ENCODE measurements at regions not wholly inside any gene's neighbourhood (a gene's known extent, or its start where the extent isn't known, plus 50 kb on each side); places are given as distances from the start of the nearest gene placed in this dataset.
"Not testable (repeated sequence)": the region's sequence is repeated elsewhere in the genome, so short reads cannot be mapped to it uniquely, and the experiment has no call there.

DNA sequence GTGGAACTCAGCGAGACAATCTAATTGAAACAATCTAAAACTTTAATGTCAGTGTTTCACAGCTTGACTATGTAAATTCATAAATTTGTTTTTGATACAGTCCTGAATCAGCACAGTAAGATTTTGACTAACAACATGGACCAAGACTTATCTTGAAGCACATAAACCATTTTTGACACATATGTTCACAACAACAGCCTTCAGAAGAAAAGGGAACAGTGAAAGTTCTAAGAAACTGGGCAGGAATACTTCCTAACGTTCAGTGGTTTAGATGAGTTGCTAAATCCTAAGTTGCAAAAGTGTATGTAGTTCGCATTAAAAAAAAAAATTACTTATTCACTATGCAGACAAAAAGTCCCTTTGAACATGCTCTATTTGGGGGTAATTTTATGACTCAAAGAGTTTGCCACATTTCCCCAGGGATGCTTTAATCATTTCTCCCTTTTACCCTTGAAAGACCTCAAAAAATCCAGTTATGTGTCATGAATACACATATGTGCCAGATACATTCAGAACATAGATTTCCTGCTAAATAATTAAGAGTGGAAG, 120.2 kb downstream of the MRPL39 start:
- no peak for DNase-seq (ENCODE audit: low read depth)

DNA sequence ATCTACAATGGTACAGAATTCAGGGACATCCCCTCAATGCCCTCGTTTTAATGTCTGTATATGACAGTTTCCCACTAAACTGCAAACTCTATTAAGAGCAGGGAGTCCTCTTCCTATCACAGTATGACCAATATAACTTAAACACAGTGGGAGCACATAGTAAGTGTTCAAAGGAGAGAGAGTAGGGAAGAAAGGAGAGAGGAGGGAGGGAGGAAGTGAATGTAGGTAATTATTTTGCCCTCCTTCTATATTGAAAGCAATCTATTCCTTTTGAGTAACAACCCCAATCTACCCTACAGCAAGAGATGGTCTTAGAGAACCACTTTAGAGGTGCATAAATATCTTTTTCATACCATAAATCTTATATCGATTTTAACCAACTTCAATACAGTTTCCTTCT, 121.4 kb downstream of the MRPL39 start:
- DNase-seq (ENCODE audit: low read depth) = no peak

DNA sequence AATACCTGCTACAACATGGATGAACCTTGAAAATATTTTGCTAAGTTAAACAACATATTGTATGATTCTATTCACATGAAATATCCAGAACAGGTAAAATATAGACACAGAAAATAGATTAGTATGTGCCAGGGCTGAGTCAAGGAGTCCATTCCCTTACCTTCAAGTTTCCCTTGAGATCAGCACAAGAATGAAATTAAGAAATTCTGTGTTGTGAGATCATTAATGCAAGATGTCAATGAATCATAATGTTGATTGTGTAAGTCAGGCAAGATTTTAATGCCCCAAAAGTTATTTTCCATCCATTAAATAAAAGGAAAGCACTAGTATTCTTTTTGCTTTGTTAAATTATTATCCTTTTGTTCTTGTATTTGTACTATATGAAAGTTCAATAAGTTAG, 139.4 kb downstream of the MRPL39 start:
- no peak for DNase-seq (ENCODE audit: low read depth)

DNA sequence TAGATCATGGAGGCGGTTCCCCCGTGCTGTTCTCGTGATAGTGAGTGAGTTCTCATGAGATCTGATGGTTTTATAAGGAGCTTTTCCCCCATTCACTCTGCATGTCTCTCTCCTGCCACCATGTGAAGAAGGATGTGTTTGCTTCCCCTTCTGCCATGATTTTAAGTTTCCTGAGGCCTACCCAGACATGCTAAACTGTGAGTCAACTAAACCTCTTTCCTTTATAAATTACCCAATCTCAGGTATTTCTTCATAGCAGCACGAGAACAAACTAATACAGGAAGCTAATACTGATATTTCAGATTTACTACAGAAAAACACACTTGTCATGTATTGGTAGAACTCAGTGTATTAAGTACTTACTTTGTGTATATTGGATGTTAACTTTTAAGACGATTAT, 140.2 kb downstream of the MRPL39 start:
- not testable (repeated sequence) for DNase-seq (ENCODE audit: low read depth)

DNA sequence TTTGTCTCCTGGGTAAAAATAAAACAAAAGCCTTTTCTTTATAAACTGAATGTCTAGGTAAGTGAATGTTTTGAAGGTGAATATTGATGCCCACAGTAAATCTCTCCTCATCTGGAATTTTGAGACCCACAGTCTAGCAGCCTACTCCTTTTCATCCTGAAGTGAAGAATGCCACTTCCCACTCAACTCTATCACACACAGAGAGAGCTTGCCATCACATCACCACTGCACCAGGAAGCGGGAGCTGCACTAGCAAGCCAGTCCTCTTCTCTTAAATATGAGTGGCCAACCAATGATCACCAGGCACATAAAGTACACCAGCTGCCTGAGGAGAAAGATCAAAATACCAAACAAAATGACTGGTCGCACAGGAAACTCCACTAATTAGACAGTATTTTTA, 140.8 kb downstream of the MRPL39 start:
- DNase-seq (ENCODE audit: low read depth) = no peak

DNA sequence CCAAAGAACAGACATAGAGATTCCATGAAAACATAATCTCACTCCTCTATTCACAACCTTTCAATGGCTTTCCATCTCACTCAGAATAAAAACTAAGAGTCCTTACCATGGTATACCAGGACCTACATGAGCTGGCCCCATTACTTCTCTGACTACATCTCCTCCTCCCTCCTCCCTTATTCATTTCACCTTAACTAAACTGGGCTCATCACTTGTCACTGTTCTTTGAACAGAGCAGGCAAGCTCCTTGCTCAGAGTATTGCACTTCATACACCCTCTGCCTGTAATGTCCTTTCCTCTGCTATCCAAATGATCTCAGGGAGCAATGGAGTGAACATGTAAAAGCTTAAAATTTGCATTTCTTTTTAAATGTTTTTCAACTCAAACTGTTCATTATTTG, 142.0 kb downstream of the MRPL39 start:
- no peak for DNase-seq (ENCODE audit: low read depth)

DNA sequence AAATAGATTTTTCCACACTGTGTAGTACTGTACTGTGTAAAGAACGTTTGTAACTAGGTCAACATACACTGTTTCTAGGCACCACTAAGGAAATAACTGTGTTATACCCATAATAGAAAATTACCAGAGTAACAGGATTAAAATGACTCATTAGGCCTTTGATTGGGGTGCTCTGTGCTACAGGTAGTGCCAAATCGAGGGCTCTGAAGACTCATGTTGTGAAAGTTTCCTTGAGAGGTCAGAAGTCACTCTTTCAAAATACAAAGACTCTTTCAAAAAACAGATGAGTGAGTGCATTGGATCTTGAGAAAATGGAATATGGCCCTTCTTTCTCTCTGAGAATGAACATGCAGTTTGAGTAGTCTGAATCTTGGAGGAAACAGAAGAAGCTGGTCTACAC, 143.0 kb downstream of the MRPL39 start:
- DNase-seq (ENCODE audit: low read depth) = no peak

DNA sequence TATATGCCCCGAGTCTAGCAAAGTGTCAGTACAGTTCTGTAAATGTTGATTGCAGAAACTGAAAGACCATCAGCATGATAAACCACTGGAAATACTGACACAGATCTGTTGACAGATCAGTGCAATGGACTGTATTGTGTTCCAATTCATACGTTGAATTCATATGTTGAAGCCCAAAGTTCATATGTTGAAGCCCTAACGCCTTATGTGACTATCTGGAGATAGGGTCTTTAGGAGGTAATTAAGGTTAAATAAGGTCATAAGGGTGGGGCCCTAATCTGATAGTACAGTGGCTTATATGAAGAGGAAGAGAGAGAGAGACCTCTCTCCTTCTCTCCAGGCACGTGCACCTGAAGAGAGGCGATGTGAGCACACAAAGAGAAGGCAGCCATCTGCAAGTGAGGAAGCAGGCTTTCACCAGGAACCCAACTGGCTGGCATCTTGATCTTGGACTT, 144.7 kb downstream of the MRPL39 start:
- DNase-seq (ENCODE audit: low read depth) = no peak

DNA sequence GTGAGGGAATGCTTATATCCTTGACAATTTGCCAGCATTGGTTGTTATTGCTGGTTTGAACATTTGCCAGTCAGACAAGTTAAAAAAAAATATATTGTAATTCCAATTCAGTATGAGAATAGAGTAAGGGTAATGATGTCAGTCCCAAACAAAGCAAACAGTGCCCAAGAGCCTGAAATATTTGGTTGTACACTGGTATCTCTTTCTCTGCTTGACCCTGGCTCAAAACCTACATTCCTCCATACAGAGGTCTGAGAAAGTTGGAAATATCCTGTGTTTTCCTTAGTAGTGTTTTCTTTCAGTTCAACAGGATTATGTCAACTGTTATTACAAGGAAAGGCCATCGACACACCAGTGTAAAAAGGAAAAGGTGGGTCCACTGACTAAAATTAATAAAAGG, 145.6 kb downstream of the MRPL39 start:
- no peak for DNase-seq (ENCODE audit: low read depth)

DNA sequence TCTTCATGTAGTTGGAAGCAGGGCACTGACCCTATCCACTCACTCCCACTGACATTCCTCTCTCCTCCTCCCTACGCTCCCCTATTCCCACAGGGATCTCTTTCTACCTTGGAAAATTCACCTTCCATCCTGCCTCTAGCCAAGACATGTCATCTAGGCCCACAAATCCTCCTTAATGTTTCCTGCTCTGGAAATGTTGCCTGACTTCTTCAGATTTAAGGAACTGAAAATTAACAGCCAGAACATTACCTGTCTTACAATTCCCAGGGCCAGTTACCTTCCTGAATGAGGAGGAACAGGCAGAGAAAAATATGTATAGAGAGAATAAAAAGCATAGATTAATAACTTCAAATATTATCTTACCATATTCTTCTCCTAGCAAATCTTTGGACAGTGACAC, 147.3 kb downstream of the MRPL39 start:
- no peak for DNase-seq (ENCODE audit: low read depth)

DNA sequence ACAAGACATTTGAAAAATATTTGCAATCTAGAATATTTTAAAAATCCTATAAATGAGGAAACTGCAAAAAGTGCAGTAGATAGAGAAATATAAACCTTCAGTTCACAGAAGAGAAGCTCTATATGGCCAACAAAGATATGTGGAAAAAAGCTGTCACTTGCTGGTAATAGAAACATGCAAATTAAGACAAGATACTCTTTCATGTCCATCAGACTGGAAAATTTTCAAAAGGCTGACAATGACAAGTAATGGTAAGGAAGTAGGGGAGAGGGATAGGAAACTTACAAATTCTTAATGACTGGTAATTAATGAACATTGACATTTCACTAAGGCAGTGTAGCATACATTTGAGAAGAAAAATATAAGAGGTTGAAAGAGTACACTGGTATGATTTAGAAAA, 147.9 kb downstream of the MRPL39 start:
- DNase-seq (ENCODE audit: low read depth) = no peak

DNA sequence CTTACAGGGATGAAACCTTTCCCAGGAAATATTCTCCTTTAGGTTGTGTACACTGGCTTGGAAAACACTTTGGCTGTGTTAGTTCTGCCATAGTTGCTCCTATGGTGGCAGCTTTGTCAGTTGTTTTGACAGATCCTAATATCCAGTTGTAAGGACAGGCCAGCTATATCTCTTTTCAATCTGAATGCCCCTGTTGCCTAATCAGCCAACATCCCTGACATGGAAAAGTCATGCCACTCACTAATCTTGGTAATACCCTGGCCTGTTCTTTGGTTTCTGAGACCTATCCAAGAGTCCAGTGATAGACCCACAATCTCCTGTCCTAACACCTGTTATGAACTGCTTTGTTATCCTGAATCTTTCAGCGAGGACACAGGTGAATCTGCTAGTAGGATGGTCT, 148.8 kb downstream of the MRPL39 start:
- DNase-seq (ENCODE audit: low read depth) = no peak

DNA sequence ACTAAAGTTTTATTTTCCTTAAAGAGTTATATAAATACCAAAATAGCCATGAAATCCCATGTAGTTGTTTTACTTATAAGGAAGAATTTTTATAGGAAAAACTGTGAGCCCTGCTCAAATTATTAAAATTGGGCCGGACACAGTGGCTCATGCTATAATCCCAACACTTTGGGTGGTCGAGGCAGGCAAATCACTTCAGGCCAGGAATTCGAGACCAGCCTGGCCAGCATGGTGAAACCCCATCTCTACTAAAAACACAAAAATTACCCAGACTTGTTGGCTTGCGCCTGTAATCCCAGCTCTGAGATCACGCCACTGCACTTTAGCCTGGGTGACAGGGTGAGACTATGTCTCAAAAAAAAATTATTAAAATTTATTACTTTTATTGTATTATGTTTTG, 149.3 kb downstream of the MRPL39 start:
- DNase-seq (ENCODE audit: low read depth) = no peak

DNA sequence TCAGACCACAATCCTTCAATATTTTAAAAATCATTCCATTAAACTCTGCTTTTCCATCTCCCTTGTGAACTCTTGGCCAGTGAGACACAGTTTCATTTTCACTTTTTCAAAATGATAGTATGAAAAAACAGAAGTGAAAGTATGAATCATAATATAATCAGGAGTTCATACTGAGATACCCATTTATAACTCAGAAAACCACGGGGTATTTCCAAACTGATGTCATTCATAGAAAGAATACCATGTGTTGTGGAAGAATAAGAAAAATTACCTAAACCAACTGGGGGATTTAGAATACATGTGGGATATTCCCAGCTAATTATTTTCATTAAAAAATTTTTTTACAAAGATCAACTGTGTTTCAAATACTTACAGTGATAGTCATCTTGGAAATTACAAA, 149.9 kb downstream of the MRPL39 start:
- DNase-seq (ENCODE audit: low read depth) = no peak

DNA sequence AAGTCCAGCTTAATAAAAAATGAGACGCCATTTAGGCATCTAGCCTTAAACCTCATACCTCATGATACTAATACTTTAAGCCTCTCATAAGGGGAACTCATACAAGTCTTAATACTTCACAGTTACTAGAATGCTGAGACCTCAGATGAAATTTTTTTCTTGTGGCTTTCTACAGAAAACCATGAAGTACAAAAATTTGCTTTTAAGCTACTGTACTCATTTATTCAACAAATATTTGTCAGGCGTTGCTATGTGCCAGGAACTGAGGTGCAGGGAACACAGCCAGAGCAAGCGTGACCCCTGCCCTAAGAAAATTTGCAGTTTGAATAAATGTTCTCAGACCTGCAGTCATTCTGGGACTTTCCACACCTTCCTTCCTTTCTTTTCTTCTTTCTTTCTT, 150.6 kb downstream of the MRPL39 start:
- no peak for DNase-seq (ENCODE audit: low read depth)

DNA sequence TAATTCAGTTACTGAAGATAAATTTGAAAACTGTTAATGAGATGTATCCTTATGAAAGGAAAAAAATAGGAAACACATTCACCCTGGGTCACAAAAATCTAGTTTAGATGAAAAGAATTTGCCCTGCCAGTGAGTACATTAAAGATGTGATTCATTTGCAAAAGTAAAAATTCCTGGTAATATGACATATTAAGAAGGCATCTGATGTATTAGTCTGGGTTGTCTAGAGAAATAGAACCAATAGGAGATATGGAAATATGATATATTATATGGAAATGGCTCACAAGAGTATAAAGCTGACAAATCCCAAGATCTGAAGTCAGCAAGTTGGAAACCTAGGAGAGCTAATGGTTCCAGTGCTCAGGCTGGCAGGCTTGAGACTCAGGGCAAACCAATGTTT, 153.8 kb downstream of the MRPL39 start:
- no peak for DNase-seq (ENCODE audit: low read depth)

DNA sequence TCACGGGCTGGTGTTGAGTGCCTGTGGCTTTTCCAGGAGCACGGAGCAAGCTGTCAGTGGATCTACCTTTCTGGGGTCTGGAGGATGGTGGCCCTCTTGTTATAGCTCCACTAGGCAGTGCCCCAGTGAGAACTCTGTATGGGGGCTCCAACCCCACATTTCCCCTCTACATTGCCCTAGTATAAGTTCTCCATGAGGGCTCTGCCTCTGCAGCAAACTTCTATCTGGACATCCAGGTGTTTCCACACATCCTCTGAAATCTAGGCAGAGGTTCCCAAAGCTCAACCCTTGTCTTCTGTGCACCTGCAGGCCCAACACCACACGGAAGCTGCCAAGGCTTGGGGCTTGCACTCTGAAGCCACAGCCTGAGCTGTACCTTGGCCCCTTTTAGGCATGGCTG, 157.3 kb downstream of the MRPL39 start:
- no peak for DNase-seq (ENCODE audit: low read depth)

DNA sequence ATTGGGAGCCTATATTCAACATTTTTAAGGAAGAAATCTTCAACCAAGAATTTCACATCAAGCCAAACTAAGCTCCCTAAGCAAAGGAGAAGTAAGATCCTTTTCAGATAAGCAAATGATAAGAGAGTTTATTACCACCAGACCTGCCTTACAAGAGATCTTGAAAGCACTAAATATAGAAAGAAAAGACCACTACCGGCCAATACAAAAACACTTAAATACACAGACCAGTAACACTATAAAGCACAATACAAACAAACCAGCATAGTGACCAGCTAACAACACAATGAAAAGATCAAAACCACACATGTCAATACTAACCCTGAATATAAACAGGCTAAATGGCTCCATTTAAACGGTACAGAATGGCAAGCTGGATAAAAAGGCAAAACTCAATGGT, 165.4 kb downstream of the MRPL39 start:
- no peak for DNase-seq (ENCODE audit: low read depth)

DNA sequence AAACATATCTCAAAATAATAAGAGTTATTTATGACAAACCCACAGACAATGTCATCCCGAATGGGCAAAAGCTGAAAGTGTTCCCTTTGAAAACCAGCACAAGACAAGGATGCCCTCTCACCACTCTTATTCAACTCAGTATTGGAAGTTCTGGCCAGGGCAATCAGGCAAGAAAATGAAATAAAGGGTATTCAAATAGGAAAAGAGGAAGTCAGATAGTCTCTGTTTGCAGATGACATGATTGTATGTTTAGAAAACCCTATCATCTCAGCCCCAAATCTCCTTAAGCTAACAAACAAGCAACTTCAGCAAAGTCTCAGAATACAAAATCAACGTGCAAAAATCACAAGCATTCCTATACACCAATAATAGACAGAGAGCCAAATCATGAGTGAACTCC, 169.8 kb downstream of the MRPL39 start:
- not testable (repeated sequence) for DNase-seq (ENCODE audit: low read depth)

DNA sequence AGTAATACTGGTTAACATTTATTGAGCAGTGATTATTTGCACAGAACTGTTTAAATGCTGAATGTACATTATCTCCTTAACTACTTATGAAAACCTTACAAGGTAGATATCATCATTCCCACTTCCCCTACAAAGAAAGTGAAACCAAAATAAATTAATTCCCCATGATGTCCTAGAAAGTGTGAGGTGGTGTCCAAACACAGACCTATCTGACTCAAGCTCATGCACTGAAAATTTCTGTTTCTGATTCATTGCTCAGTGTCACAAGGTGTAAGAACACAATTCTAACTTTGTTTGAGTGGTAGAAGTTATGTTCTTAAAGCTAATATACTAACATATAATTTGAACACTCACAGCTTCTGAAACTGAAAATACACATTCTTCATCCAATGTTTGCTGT, 178.7 kb downstream of the MRPL39 start:
- no peak for DNase-seq (ENCODE audit: low read depth)

DNA sequence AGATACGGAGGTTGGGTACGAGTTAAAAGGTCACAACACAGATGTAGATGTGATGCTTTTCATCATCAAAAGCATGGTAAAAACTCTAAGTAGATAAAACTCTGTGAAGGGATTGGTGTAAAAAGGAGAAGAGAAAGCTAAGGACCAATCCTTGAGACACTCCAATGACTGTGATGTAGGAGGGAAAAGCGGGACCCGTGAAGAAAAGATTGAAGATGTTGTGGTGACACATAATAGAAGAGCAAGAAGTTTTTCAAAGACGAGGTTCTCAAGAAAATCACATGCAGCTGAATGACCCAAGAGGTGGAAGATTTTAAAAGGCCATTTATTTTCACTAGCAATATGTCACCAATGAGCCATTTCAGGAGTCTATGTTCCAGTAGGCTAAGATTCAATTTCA, 179.5 kb downstream of the MRPL39 start:
- DNase-seq (ENCODE audit: low read depth) = no peak

DNA sequence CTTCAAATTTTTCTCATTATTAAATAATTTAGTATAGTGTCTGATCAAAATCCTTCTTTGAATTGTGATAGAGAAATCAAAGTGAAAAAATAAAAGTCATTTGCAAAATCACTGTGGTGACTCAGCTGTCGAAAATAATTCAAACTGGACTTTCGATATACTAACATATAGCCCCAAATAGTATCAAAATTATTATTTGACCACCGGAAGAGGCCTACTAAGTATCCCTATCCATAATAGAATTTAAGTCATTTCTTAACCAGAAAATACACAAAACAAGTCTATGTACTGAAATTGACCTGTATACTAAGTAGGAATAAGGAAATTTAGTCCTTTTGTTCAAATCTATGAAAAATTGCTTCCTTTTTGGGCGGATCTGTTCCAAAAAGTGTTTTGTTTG, 180.7 kb downstream of the MRPL39 start:
- DNase-seq (ENCODE audit: low read depth) = no peak

DNA sequence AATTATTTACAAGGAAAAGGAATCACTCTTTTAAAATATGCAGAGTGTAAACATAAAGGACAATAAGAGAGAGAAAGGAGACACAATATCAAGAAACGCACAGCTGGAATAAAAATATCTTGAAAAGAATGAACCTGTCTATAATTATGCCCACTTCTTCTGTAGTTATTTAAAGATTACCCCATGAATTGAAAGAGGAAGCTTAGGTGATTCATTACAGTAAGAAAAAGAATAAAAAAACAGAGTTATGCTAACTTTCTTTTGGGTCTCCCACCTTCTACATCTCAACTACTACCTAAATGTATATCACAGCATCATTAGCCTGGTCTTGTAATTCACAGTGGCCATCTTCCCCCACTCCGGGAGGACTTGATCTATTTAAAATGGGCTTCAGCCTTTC, 182.1 kb downstream of the MRPL39 start:
- no peak for DNase-seq (ENCODE audit: low read depth)

DNA sequence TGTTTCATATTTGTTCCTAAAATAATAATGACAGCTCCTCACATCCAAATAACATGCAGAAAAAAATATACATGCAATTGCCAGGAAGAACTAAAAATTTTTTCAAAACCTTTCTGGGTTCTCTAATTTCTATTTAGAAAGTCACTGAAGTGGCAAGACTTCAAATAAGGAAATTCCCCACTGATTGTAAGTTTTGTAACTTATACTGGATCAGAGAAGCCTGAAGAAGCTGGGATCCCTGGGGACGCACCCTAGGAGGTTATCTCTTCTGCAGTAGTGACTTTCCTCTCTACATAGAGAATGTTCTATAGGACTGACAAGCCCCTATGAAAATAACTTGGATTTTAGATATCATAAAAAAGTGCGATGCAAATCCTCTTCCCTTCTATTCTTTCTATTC, 182.6 kb downstream of the MRPL39 start:
- DNase-seq (ENCODE audit: low read depth) = no peak

DNA sequence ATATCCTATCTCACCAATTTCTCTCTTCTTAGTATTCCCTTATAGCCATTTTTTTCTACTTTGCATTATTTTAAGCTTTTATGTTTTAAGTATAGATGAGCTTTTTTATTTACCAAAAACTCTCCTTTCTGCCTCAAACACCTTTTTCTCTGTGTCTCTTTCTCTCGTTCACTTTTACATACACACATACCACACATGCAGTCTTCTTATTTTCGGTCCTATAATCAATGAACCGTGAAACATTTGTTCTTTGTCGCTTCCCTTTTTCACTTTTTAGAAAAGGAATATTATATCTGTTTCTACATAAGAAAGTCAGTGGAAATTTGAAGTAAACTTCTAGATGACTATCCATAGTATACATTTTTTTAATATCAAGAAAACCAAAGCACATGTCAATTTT, 183.2 kb downstream of the MRPL39 start:
- no peak for DNase-seq (ENCODE audit: low read depth)

Measured in T-helper 22 cell (primary cell).